HepG2 (cell line): ENCODE measurements at regions not wholly inside any gene's neighbourhood (a gene's known extent, or its start where the extent isn't known, plus 50 kb on each side); places are given as distances from the start of the nearest gene placed in this dataset.

Experiments
- ATAC-seq: fragments of 200-7000 bp; cut with Tn5 transposase; 3 replicates; pipeline ENCODE4 v1.9.1; 2020; ENCODE audit warnings: mild to moderate bottlenecking, moderate library complexity
- BruUV-seq: library from RNA; stranded (reverse); fragments of 400-500 nt; replicated peaks from 2 replicates; lab custom pipeline; 2021; lab: Mats Ljungman, UMichigan
- CTCF ChIA-PET: fragments of 300-600 bp; formaldehyde crosslinking; extraction: SDS; loops from one replicate; lab custom pipeline; 2021; ENCODE audit warnings: low total read pairs, inconsistent platforms, low intra/inter-chr PET ratio; lab: Yijun Ruan, JAX
- POLR2A ChIA-PET: fragments of 350-600 bp; sonication (Branson Sonifier 250); formaldehyde crosslinking; loops from one replicate; lab custom pipeline; 2020; ENCODE audit warnings: antibody characterized with exemption, inconsistent platforms; lab: Yijun Ruan, JAX
- DNase-seq: peaks from one replicate; pipeline ENCODE4 v3.0.0-alpha.2; 2015; ENCODE audit warnings: low spot score
- FAIRE-seq: peaks from 3 replicates; lab custom pipeline; 2011; peaks lifted over from hg19 to GRCh38; lab: Jason Lieb, UNC
- H2AFZ ChIP-seq: one replicate; pipeline ENCODE4 v1.6.1; 2011; ENCODE audit warnings: low read length, inconsistent platforms
- H3K27ac ChIP-seq: fragments of 300-600 bp; 3 replicates; pipeline ENCODE4 v1.8.0; 2011; ENCODE audit warnings: mixed run types, mild to moderate bottlenecking, mixed read lengths, low read length, inconsistent platforms; ENCODE audit not compliant: insufficient read depth; ENCODE audit errors: extremely low read length
- H3K27me3 ChIP-seq, 2 experiments: fragments of 200-600 bp in 1 of 2; 2 replicates in 1 of 2; 3 replicates in 1 of 2; pipeline versions ENCODE4 v1.6.0 to v1.8.0; 2011; ENCODE audit warnings: low read length in 2 of 2, mild to moderate bottlenecking in 2 of 2, moderate library complexity in 2 of 2, inconsistent platforms in 1 of 2; ENCODE audit not compliant: insufficient read depth in 2 of 2, control insufficient read depth in 1 of 2
- H3K36me3 ChIP-seq, 2 experiments: fragments of 200-600 bp in 1 of 2; replicated peaks in 1 of 2; 2 replicates in 1 of 2; 3 replicates in 1 of 2; pipeline versions ENCODE4 v1.5.1 to v1.8.0; 2011; ENCODE audit warnings: low read length in 2 of 2, inconsistent platforms in 1 of 2; ENCODE audit not compliant: insufficient read depth in 2 of 2, control insufficient read depth in 1 of 2
- H3K4me1 ChIP-seq: 2 replicates; pipeline ENCODE4 v1.5.1; 2012; ENCODE audit warnings: low read length, inconsistent platforms; ENCODE audit not compliant: insufficient read depth
- H3K4me2 ChIP-seq: 2 replicates; pipeline ENCODE4 v1.6.0; 2011; ENCODE audit warnings: low read depth, low read length, inconsistent platforms
- H3K4me3 ChIP-seq, 3 experiments: fragments of 200-600 bp in 1 of 3; sonication (generic), shearing (Covaris generic) in 1 of 3; replicated peaks in 1 of 3; 2 replicates each; pipeline ENCODE4 v1.5.1; 2011 to 2016; ENCODE audit warnings: low read length in 3 of 3, inconsistent platforms in 2 of 3, low read depth in 2 of 3, mild to moderate bottlenecking in 2 of 3, control low read depth in 1 of 3, mixed read lengths in 1 of 3; ENCODE audit not compliant: insufficient read depth in 1 of 3
- H3K79me2 ChIP-seq: one replicate; pipeline ENCODE4 v1.6.1; 2011; ENCODE audit warnings: low read length, inconsistent platforms; ENCODE audit not compliant: insufficient read depth
- H3K9ac ChIP-seq: 2 replicates; pipeline ENCODE4 v1.6.0; 2011; ENCODE audit warnings: mild to moderate bottlenecking, low read depth, low read length, inconsistent platforms; ENCODE audit not compliant: insufficient read depth
- H3K9me3 ChIP-seq: 2 replicates; pipeline ENCODE4 v1.5.1; 2012; ENCODE audit warnings: mild to moderate bottlenecking, low read length
- H4K20me1 ChIP-seq: 2 replicates; pipeline ENCODE4 v1.6.0; 2011; ENCODE audit warnings: inconsistent platforms, mild to moderate bottlenecking, low read length, moderate library complexity; ENCODE audit not compliant: insufficient read depth
- ASH2L ChIP-seq: fragments of 300-600, 200-600 bp; sonication (generic); IDR thresholded peaks from 2 replicates; pipeline ENCODE4 v1.7.0; 2017; ENCODE audit warnings: low read depth, mild to moderate bottlenecking, moderate library complexity, mixed read lengths, low read length; ENCODE audit not compliant: insufficient read length
- HNF4A ChIP-seq: sonication (generic); formaldehyde crosslinking; IDR thresholded peaks from 2 replicates; pipeline ENCODE4 v1.4.0; 2020; ENCODE audit warnings: missing genetic modification reagents
- MLLT10 ChIP-seq: sonication (generic); formaldehyde crosslinking; IDR thresholded peaks from 2 replicates; pipeline ENCODE4 v1.4.0; 2020; ENCODE audit warnings: missing genetic modification reagents
- RBFOX2 ChIP-seq: fragments of 200-400 bp; formaldehyde crosslinking; IDR thresholded peaks from 2 replicates; pipeline ENCODE4 v1.6.1; 2017; ENCODE audit warnings: low read depth, mild to moderate bottlenecking, low read length
- SOX6 ChIP-seq, 2 experiments: fragments of 450-650 bp in 1 of 2; sonication (generic) in 1 of 2; formaldehyde crosslinking in 1 of 2; IDR thresholded peaks; 2 replicates each; pipeline versions ENCODE4 v1.4.0 to v1.6.1; 2017 to 2020; ENCODE audit warnings: antibody characterized with exemption in 1 of 2, mild to moderate bottlenecking in 1 of 2, missing genetic modification reagents in 1 of 2
- ZNF124 ChIP-seq: sonication (generic); formaldehyde crosslinking; IDR thresholded peaks from 2 replicates; pipeline ENCODE4 v1.4.0; 2020; ENCODE audit warnings: missing genetic modification reagents
- ZNF317 ChIP-seq: sonication (generic); formaldehyde crosslinking; IDR thresholded peaks from 2 replicates; pipeline ENCODE4 v1.5.0; 2020; ENCODE audit warnings: mild to moderate bottlenecking, missing genetic modification reagents
- ZNF44 ChIP-seq: sonication (generic); formaldehyde crosslinking; IDR thresholded peaks from 2 replicates; pipeline ENCODE4 v1.5.1; 2020; ENCODE audit warnings: mild to moderate bottlenecking, missing genetic modification reagents
- WGBS: methylation state at CpG from one replicate; pipeline ENCODE4 v1.1.6; 2017; ENCODE audit warnings: low lambda C conversion rate; 5-methylcytosine and 5-hydroxymethylcytosine counted together
- in situ Hi-C: cut with HindIII; loops from 2 replicates; pipeline ENCODE4 v1.10.0; 2017; ENCODE audit warnings: low pct_unique_long_range_greater_than_20kb; ENCODE audit not compliant: extremely low pct_ligation_motif_present
- intact Hi-C: fragments of 100-400 bp; cut with micrococcal nuclease; formaldehyde crosslinking; loops from one replicate; pipeline ENCODE4 v1.10.0; 2022; ENCODE audit not compliant: unreplicated experiment
- TF ChIP-seq, protein P1 (sequence below): sonication (generic); formaldehyde crosslinking; IDR thresholded peaks from 2 replicates; pipeline ENCODE4 v1.5.1; 2020; ENCODE audit warnings: mild to moderate bottlenecking, missing genetic modification reagents, moderate library complexity
- TF ChIP-seq, protein P2 (sequence below): sonication (generic); formaldehyde crosslinking; IDR thresholded peaks from 2 replicates; pipeline ENCODE4 v1.9.0; 2021; ENCODE audit warnings: missing genetic modification reagents, mild to moderate bottlenecking, borderline replicate concordance

DNA sequence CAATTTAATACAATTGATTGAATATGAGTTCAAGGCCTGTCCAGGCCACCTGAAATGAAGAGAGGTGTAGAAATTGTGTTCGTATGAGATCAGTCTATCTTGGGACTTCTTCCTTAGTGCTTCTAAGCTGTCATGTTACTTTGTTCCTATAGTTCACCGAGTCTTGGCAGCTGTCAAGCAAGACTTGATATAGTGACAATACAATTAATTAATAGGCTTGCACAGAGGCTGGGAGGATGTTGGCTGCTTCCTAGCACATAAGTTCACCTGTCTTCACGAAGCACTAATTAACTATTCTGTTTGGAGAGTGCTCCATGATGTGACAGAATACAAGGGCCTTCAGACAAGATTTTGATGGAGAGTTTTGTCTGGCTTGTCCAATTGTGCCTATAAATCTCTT, 103.7 kb upstream of the CD96 start:
- no peak overlapping the region for H3K9ac ChIP-seq
- TF ChIP-seq ASH2L, result no peak
- TF ChIP-seq, protein P1, sequence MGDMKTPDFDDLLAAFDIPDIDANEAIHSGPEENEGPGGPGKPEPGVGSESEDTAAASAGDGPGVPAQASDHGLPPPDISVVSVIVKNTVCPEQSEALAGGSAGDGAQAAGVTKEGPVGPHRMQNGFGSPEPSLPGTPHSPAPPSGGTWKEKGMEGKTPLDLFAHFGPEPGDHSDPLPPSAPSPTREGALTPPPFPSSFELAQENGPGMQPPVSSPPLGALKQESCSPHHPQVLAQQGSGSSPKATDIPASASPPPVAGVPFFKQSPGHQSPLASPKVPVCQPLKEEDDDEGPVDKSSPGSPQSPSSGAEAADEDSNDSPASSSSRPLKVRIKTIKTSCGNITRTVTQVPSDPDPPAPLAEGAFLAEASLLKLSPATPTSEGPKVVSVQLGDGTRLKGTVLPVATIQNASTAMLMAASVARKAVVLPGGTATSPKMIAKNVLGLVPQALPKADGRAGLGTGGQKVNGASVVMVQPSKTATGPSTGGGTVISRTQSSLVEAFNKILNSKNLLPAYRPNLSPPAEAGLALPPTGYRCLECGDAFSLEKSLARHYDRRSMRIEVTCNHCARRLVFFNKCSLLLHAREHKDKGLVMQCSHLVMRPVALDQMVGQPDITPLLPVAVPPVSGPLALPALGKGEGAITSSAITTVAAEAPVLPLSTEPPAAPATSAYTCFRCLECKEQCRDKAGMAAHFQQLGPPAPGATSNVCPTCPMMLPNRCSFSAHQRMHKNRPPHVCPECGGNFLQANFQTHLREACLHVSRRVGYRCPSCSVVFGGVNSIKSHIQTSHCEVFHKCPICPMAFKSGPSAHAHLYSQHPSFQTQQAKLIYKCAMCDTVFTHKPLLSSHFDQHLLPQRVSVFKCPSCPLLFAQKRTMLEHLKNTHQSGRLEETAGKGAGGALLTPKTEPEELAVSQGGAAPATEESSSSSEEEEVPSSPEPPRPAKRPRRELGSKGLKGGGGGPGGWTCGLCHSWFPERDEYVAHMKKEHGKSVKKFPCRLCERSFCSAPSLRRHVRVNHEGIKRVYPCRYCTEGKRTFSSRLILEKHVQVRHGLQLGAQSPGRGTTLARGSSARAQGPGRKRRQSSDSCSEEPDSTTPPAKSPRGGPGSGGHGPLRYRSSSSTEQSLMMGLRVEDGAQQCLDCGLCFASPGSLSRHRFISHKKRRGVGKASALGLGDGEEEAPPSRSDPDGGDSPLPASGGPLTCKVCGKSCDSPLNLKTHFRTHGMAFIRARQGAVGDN (CRISPR knock-in tag), result no peak
- TF ChIP-seq ZNF317, result no peak
- no peak for TF ChIP-seq SOX6 (IDR thresholded peaks at IDR 0.05)
- TF ChIP-seq SOX6 (CRISPR knock-in tag; IDR thresholded peaks at IDR 0.05), result no peak
- TF ChIP-seq ZNF44, result no peak
- TF ChIP-seq HNF4A (CRISPR knock-in tag), result no peak
- no peak for TF ChIP-seq RBFOX2
- TF ChIP-seq, protein P2, sequence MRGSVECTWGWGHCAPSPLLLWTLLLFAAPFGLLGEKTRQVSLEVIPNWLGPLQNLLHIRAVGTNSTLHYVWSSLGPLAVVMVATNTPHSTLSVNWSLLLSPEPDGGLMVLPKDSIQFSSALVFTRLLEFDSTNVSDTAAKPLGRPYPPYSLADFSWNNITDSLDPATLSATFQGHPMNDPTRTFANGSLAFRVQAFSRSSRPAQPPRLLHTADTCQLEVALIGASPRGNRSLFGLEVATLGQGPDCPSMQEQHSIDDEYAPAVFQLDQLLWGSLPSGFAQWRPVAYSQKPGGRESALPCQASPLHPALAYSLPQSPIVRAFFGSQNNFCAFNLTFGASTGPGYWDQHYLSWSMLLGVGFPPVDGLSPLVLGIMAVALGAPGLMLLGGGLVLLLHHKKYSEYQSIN, result no peak
- no peak for TF ChIP-seq MLLT10 (CRISPR knock-in tag)
- no peak for TF ChIP-seq ZNF124
- WGBS, result 0% methylated on average over 3 of the region's 3 CpGs
- H3K79me2 ChIP-seq, result no peaks in the 10 kb centered on the region
- BruUV-seq, result no TSS peak
- FAIRE-seq (no peak), DNase-seq (no peak), ATAC-seq (no peak)
- H3K27ac ChIP-seq, result no peak overlapping the region
- H3K27me3 ChIP-seq, result no peaks in the 10 kb centered on the region
- H3K9me3 ChIP-seq, result no peaks in the 10 kb centered on the region
- H3K4me3 ChIP-seq, result no peak overlapping the region
- no peak overlapping the region for H3K4me2 ChIP-seq
- no peak overlapping the region for H2AFZ ChIP-seq
- intact Hi-C loops, result no loop called here
- in situ Hi-C loops, result no loop called here
- no peaks in the 10 kb centered on the region for H3K4me1 ChIP-seq
- ChIA-PET POLR2A (no interaction called here), CTCF (no interaction called here)
- no peaks in the 10 kb centered on the region for H4K20me1 ChIP-seq
- no peaks in the 10 kb centered on the region for H3K36me3 ChIP-seq
